ENCODE measurements at regions not wholly inside any gene's neighbourhood (a gene's known extent, or its start where the extent isn't known, plus 50 kb on each side); places are given as distances from the start of the nearest gene placed in this dataset.
A peak's percentile ranks its signal among the peaks of the same experiment; 100 is the strongest.
"Not testable (repeated sequence)": the region's sequence is repeated elsewhere in the genome, so short reads cannot be mapped to it uniquely, and the experiment has no call there.

DNA sequence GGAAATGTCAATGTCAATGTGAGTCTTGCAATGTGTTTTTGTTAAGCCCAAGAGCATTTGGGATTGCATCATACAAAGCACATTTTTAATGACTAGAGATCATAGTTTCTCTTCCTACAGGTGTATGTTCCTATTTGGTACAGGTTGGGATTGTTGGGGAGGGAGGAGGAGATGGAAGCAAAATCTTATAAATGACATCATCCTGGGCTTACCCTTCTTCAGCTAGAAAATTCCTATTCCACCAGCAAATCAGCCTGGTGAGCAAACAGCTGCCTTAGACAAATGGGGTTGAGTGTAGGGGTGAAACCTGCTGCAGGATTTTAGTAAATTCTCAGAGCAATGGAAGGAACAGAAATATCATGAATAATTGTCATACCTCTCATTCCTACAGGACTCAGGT lies 165.3 kb upstream of the PLGLB2 start:
- DNase-seq, result peak; percentile 26

DNA sequence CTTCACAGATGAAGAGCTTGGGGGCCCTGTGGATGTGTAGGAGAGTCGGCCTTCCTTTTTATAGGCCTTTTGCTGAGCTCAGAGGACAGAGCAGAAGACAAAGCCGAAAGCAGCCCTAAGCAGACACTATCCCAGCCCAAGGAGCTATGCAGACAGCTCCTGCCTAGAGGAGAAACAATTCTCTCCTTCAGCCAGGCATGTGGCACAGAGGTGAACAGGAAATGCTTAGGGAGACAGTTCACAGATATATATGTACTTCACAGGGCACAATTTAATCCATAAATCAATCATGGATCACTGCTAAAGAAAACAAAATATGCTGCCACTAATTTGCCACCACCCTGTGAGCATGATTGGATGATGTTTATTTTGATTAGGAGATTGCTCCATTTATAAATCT lies 164.5 kb upstream of the PLGLB2 start:
- not testable (repeated sequence) for DNase-seq

DNA sequence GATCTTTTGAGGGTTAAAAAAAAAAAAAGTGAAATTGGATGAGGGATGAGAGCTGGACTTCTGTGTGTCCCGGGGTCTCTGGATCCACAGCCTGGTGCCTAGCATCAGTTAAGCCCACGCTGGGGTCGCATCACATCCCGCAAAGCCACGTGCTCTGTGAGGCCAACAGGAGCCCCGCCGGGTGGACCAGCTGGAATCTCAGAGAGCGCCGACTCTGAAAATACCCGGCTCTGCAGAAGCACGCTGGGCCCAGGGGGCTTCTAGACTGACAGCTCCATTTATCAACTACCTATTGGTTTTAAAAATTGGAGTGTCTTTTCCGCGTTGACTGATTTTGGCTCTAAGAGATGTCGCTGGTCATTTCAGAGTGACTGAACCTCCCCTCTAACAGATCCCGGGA lies 164.1 kb upstream of the PLGLB2 start:
- not testable (repeated sequence) for DNase-seq

DNA sequence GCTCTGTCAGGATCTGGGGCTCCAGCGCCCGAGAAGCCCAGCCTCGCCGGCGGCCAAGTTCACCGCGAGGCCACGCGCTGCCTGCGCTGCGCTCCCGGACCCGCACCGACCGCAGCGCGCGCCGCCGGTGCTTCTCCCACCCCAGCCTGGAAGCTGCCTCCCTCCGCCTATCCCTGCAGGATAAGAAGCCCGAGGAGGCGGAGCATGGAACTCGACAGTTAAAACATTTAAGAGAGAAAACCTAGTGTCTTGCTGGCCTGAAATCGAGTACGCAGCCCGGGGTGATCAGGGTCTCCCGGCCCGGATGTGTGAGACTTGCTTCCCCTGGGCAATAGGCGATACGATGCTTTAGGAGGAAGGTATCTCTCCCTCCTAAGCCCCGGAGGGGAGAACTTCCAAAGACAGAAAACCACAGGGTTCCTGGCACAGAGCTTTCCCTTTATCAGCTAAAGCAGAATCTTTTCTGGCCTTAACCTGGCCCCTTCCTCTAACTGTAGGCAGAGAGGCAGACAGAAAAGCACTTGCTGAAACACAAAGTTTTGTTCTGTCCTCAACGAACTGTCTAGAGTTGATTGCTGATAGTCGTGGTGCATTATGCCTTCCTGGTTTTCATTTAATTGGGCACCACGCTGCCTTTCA lies 163.5 kb upstream of the PLGLB2 start:
- not testable (repeated sequence) for DNase-seq

DNA sequence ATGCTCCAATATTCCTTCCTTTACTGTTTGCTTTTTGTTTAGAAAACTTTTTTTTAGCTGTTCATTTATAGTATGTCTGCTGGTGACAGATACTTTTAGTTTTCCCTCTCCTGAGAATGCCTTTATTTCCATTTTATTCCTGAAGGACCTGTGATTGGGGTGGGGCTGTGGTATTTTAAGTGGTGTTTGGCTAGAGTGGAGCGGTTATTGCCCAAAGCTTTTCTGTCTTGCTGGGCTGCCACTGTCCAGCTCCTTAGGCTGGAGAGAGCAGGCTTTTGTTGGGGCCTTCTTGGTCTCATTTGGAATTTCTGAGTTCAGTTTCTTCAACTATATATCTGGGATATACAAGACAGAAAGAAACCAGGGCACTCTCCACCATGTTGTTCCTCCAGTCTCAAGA lies 160.0 kb upstream of the PLGLB2 start:
- not testable (repeated sequence) for DNase-seq

DNA sequence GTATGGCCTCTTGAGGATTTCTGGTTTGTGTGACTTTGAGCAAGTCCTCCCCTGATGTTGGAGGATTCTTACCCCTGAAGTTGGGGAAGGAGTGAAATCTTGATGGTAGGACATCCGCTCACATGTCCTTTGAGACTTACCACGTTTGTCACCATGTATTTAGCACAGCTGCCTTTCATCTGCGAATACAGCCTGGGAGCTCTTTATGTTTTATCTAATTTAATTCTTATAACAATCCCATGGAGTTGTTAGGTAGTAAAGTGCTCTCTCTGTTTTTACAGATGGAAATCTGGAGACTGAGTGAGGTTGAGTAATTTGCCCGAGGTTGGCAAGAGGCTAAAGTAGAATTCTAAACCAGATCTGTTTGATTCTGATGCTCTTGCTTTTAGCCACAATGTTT lies 154.9 kb upstream of the PLGLB2 start:
- not testable (repeated sequence) for DNase-seq

DNA sequence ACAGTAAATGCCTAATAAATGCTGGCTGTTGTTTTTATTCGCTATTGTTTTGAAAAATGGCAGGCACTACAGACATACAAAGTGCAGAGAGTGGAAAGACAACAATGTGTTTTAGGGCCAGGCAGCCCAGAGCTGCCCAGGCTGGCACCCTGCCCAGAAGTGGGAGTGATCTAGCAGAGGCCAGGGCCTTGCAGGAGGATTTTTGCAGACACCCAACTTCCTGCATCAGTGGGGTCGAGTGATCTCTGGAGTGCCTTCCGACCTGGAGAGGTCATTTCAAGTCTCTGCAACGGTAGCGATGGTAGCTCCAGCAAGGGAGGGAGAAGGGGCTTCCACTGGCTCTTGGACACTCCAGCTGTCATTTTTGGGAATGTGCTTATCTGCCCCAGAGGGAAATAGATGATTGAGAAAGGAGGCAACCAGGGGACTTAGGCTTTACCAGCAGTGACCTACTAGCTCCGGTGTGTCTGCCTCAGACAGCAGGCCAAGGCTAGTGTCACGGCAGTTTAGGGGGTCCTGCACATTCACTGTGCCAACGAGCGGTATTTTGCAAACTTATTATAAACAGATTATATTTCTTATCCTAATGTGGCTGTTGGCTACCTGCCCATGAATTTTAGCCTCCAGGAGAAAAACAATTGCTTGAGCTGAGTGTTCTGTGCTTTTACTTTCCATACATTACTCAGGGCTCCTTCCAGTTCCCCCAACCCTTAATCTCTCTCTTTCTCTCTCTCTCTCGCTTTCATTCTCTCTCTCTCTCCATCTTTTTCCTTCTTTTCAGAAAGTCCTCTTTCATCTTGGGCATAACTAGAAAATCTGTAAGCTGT lies 153.9 kb upstream of the PLGLB2 start:
- peak; percentile 57 for DNase-seq

DNA sequence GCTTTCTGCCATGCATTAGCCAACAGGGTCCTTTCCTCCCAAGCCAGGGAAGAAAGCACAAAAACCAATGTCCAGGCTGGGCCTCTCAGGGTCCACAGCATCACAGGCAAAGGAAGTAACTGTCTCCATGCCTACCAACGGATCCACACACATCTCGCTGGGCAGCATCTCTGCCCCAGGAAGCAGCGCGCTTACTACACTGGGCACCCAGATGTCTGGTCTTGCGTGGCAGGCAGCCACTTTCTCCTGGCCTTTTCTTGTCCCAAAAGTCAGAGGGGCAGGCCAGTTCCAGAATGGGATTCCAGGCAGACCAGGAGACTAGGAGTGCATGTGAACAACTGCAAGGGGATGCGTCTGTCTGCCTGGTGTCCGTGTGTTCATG lies 153.3 kb upstream of the PLGLB2 start:
- DNase-seq, result not testable (repeated sequence)

DNA sequence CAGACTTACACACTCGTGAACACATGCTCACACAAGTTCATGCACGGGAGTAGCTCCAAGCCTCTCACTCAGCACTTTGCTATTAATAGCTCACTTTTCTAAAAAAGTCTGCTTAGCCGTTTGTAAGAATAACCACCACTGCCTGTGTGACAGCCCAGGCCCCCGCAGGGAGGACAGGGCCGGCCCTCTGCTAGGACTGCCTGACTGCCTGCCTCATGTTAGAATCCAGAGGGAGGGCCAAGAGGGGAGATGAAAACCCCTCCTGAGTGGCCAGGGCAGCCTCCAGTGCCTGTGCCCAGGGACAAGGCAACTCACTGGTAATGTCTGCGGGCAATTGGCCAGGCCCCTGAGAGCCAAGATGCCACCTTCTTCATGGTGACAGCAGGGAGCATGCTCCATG lies 152.9 kb upstream of the PLGLB2 start:
- DNase-seq, result not testable (repeated sequence)

DNA sequence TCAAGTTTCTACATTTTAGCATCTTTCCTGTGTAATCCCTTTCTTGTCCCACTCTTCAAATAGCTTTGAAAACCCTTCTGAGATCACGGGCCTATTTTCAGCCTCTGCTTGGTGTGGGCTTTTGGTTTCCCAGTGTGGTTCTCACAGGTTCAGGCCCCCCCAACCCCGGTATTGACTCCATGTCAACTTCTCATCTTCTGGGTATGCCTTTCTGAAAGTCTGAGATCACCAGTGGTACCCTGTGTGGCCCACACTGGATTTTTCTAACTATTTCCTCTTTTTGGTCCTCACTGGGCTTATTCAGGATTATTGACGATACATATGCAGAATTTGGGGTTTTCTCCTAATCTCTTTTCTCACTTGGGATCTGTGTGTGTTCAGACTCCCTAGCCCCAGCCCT lies 146.9 kb upstream of the PLGLB2 start:
- DNase-seq, result not testable (repeated sequence)

DNA sequence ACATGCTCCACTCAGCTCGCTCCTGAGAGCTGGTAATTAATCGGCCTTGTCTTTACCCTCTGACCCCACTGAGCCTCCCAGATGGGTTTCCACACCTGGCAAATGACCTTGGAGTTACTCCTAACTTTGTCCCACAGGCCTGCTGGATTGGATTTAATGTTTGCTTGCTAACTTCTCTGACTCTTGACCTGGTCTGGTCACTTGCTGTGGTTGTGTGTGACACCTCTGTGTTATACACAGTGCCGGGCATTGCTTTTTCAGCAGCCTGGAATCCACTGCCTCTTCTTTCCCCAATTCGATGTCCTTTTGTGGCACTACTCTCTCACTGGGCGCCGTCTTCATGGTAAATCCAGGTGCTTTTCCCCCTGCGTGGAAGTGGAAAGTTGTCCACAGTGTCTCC lies 145.8 kb upstream of the PLGLB2 start:
- DNase-seq, result not testable (repeated sequence)

DNA sequence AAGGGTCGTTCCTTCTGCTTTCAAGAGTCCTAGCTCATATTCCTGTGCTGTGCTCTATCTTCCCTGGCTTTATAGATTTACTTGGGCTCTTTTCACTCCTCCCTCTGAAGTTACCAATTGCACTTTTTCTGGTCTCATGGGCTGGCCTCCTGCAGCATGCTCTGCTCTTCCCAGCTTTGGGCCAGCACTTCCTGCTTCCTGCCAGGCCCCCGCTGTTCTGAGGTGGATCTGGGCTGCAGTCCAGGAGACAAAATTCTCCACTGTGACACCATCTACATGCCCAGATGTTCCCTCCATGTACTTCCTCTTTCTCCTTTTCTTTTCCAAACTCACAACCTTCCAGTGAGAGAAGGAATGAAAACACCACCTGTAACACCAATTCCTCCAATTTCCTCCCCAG lies 145.2 kb upstream of the PLGLB2 start:
- DNase-seq, result not testable (repeated sequence)

DNA sequence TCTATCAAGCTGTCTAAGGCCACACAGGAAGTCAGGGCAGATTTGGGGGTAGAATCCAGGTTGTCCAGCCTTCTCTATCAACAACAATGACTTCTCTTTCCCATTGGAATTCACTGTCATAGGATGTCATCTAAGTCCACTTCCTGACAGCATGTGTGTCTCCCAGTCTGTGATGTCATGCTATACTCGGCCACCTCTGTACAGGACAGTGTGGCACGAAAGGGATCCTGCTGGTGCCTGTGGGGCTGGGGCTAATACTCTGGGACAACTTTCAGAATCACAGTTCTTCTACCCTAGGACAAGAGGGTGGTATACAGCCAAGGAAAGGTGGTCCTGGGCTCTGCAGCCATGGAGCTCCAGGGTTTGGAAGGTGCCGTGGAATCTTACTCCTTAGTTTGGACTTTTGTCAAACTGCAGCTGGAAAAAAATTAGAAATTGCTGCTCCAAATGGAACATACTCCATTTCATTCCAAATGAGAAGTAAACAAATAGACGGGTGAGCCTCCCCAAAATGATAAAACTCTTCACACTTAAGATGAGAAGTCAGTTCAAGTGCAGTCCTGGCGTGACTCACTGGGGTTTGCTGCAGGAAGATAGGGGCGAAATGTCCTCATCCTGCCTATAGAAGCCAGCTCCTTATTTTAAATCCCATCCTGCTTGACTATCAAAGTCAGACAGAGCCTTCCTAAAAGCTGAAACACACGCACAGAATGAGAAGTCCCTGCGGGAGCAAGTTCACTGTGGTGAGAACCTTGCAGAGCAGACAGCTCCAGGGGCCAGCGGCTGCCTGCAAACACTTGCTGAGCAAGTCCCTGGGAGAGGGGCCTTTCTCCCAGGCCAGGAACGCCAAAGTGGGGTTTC lies 144.2 kb upstream of the PLGLB2 start:
- peak; percentile 41 for DNase-seq

DNA sequence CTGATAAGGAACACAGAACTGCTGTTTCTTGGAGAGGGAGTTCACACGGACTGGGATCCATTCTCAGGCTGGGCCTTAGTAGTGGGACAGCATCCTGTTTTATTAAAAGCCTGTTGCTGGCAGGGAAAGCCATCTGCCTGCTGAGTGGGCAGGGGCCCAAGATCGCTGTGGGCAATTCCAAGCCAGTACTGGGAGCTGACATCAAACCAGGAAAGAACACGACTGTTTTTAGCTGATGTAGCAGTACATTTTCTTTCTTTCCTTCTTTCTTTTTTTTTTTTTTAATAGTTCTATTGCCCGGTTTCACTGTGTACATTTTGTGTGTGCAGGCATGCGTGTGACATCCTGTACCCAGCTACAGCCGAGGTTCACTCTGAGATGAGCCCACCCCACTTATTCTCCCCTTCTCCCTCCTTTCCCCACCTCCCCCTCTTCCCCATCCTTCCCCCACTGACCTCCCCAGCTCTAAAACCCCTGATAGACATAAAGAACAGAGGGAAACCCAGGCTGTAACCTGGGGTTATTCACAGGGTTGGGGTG lies 143.5 kb upstream of the PLGLB2 start:
- DNase-seq, result peak; percentile 47

DNA sequence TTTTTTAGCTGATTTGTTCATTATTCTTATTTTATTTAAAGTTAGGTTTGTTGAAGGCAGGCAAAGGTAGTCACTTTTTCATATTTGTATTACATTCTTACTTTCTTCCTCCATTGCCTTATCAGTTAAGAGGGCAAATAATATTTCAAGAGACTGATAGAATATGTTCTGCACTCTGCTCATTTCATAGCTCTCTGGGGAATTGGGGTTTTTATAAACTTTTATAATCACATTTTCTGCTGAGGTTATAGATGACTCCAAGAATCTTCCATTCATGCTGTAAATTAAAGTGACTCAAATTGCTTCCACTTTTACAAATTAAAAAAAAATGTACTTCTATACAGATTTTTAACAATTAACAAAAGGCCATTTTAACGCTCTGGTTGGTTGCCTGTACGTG lies 142.9 kb upstream of the PLGLB2 start:
- DNase-seq, result peak; percentile 19

DNA sequence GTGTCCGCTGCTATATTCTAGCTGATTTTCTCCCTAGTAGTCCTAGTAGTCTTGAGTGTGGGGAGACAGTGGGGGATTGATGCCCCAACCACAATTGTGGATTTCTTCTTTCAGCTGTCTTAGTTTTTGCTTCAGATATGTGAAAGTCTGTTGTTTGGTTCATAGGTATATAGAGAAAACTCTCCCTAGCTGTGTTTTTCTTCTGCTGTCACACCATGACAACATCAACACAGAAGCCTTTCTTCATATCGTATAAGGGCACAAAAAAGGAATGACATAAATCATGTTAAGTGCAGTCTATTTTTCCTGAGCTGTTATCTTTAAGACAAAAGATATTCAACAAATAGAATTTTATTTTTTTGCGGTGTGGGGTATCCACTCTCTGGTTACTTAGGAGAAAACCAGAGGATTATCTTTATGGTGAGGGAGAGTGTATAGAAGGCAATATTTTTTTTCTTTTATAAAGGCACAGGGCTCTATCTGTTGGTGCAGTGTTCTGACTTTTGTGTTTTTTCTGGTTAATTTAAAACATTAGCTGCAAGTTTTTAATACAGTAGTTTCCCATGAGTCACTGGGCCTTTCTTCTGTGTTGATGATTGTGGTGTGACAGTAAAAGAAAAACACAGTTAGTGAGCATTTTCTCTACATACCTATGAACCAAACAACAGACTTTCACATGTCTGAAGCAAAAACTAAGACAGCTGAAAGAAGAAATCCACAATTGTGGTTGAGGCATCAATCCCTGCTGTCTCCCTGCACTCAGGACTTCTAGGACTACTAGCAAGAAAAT lies 139.3 kb upstream of the PLGLB2 start:
- not testable (repeated sequence) for DNase-seq

DNA sequence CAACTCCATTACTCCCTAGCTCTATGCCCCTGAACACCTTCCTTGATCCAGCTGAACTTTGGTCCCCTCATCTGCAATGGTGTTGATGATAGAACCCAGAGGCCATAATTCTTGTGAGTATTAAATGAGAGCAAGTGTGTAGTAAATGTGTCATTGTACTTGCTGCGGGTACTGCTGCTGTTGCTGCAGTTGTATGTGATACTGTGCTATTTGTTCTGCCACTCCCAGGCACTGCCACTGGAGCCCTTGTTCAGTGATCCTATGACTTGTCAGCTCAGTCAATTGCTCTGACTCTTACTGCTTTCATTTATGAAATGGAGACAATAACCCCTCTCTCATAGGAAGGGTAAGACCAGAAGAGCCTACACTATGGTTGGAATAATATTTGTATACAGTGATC lies 136.9 kb upstream of the PLGLB2 start:
- not testable (repeated sequence) for DNase-seq

DNA sequence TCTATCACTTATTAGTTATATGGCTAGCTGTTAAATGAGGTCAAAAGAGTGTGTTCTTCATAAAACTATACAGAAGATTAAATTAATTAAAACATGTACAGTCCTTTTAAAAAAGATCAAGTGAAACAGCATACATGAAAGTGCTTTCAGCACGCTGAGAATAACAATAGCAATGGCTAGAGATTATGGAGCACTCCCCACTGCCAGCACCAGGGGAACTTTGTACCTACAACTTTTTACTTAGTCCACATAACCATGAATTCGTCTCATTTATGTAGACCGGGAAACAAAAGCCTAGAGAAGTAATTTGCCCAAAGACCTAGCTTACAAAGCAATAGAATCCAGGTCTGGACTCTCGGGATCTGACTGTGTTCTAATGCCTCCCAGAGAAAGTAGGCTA lies 136.5 kb upstream of the PLGLB2 start:
- DNase-seq, result not testable (repeated sequence)

DNA sequence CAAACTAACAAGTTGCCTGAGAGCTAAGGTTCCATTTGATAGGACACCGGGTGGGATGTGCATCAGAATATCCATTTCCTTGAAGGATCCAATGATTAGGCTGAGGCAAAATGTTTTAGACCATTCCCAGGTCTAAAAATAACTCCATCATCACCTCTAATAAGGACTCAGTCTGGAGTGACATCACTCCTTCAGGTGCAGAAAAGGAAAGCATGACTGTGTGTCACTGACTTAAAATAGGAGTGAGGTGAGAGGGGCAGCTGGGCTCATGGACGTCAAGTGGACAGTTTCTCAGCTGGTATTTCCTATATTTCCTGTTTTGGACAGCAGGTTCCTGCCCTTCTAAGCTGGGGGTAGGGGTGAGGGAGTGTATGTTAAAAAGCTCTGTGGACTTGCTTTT lies 135.9 kb upstream of the PLGLB2 start:
- not testable (repeated sequence) for DNase-seq

DNA sequence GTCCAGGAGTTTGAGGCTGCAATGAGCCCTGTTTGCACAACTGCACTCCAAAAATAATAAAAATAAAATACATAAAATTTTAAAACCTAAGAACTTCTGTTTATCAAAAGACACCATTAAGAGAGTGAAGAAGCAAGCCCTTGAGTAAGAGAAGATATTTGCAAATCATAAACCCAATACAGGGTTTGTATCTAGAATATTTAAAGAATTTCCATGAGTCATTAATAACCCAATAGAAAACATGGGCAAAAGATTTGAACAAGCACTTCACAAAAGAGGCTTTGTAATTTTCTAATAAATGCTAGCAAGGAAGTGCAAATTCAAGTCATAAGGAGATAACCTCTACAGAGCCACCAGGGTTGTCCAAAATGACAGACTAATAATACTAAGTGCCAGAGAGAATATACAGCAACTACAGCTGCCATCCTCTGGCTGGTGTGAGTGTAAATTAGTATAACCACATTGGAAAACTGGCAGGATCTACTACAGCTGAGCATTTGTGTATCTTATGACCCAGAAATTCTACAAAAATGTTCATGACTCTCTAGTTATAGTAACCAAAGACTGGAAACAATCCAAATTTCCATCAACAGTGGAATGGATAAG lies 133.0 kb upstream of the PLGLB2 start:
- not testable (repeated sequence) for DNase-seq

DNA sequence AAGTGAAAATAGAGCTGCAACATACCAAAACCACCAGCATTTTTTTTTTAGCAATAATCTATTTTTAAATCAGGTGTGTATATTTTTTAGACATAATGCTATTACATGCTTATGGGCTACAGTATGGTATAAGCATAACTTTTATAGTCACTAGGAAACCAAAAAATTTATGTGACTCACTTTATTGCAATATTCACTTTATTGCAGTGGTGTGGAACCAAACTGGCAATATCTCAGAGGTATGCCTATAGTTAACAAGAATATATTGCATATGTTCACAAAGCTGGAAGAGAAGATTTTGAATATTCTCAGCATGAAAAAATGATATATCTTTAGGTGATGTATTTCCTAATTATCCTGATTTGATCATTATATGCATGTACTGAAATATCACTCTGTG lies 128.8 kb upstream of the PLGLB2 start:
- DNase-seq, result not testable (repeated sequence)

DNA sequence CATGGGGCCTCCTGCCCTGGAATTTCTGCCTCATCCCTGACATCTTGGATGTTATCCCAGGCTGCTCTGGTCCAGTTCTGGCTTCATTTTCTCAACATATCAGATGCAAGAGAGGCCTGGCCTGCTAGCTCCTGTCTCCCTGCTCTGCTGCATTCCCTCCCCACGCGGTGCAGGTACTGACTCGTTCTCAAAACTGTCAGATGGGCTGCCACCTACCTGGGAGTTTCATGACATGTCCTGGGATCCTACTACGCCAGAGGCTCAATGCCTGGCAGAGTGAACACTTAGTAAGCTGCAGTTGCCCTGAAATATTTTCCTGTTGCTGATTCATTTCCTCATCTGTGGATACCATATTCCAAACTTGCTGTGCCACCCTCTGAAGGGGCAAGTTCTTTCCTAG lies 126.7 kb upstream of the PLGLB2 start:
- DNase-seq, result not testable (repeated sequence)

Data from fibroblast of skin of scalp (primary cell).